Uterus (tissue), 3 donors: ENCODE measurements at regions not wholly inside any gene's neighbourhood (a gene's known extent, or its start where the extent isn't known, plus 50 kb on each side); places are given as distances from the start of the nearest gene placed in this dataset.

ENCODE experiments used
- DNase-seq, 2 donors: peaks; one replicate each; pipeline ENCODE4 v3.0.0-alpha.2; 2019 to 2020
- H3K27ac ChIP-seq, 2 donors: fragments of 200-600 bp; sonication (generic); 1 replicate in 1 of 2; 2 replicates in 1 of 2; pipeline ENCODE4 v1.5.1; 2016 to 2018
- H3K27me3 ChIP-seq, 2 donors: fragments of 200-600 bp; sonication (generic); one replicate each; pipeline ENCODE4 v1.5.1; 2018 to 2019; ENCODE audit warnings: control low read depth in 1 of 2
- H3K36me3 ChIP-seq, 2 donors: fragments of 200-600 bp; sonication (generic); one replicate each; pipeline ENCODE4 v1.5.1; 2019; ENCODE audit warnings: control low read depth in 1 of 2
- H3K4me1 ChIP-seq, 2 donors: fragments of 200-600 bp; sonication (generic); one replicate each; pipeline ENCODE4 v1.5.1; 2018 to 2019; ENCODE audit warnings: control low read depth in 1 of 2
- H3K4me3 ChIP-seq, 2 donors: fragments of 200-600 bp; sonication (generic); 1 replicate in 1 of 2; 2 replicates in 1 of 2; pipeline ENCODE4 v1.5.1; 2018 to 2019; ENCODE audit warnings: mild to moderate bottlenecking in 1 of 2
- H3K9me3 ChIP-seq, 2 donors: fragments of 200-600 bp; sonication (generic); one replicate each; pipeline ENCODE4 v1.5.1; 2019; ENCODE audit warnings: control low read depth in 1 of 2
- CTCF ChIP-seq, 4 experiments: fragments of 200-600 bp in 2 of 4; fragments of 450-650 bp in 2 of 4; sonication (generic) in 2 of 4; IDR thresholded peaks; one replicate each; pipeline ENCODE4 v1.5.1; 2016 to 2019; ENCODE audit warnings: antibody characterized with exemption in 4 of 4, mild to moderate bottlenecking in 2 of 4, moderate library complexity in 1 of 4
- POLR2A ChIP-seq, 2 donors: fragments of 450-650 bp; IDR thresholded peaks; one replicate each; pipeline ENCODE4 v1.6.1; 2016; ENCODE audit warnings: antibody characterized with exemption in 2 of 2, mild to moderate bottlenecking in 1 of 2, moderate library complexity in 1 of 2
- intact Hi-C: fragments of 100-400 bp; cut with DNase I; formaldehyde crosslinking; loops from one replicate; pipeline ENCODE4 v1.15.1; 2023; ENCODE audit warnings: low total_unique reads
- donor health status: DM: yes; HTN: yes; CAD: no.

- H3K9me3 ChIP-seq: no peaks in the 10 kb centered on the region
- no peak for DNase-seq
- no peak overlapping the region for H3K4me3 ChIP-seq
- H3K4me1 ChIP-seq: no peaks in the 10 kb centered on the region
- no peak overlapping the region for H3K27ac ChIP-seq
- TF ChIP-seq POLR2A (IDR thresholded peaks at IDR 0.05): no peak
- TF ChIP-seq CTCF (IDR thresholded peaks at IDR 0.05): no peak
- no peaks in the 10 kb centered on the region for H3K27me3 ChIP-seq
- no peaks in the 10 kb centered on the region for H3K36me3 ChIP-seq
- intact Hi-C loops: no loop called here
Measured at GRCh38 chr5:5906778-5907177, 471.6 kb downstream of the MED10 start.

GRCh38 chr5:5905186-5905585 is 473.2 kb downstream of the MED10 start:
- DNase-seq: no peak
- no peak overlapping the region for H3K27ac ChIP-seq
- H3K4me3 ChIP-seq: no peak overlapping the region
- H3K4me1 ChIP-seq: no peaks in the 10 kb centered on the region
- H3K36me3 ChIP-seq: no peaks in the 10 kb centered on the region
- H3K27me3 ChIP-seq: no peaks in the 10 kb centered on the region
- intact Hi-C loops: no loop called here
- TF ChIP-seq CTCF (IDR thresholded peaks at IDR 0.05) (no peak), POLR2A (IDR thresholded peaks at IDR 0.05) (no peak)
- H3K9me3 ChIP-seq: no peaks in the 10 kb centered on the region

- Histone ChIP-seq H3K9me3 (no peaks in the 10 kb centered on the region), H3K4me1 (no peaks in the 10 kb centered on the region), H3K36me3 (no peaks in the 10 kb centered on the region), H3K27me3 (no peaks in the 10 kb centered on the region), H3K4me3 (no peak overlapping the region), H3K27ac (no peak overlapping the region)
- TF ChIP-seq POLR2A (IDR thresholded peaks at IDR 0.05) (no peak), CTCF (IDR thresholded peaks at IDR 0.05) (no peak)
- intact Hi-C loops: no loop called here
- DNase-seq: no peak
Measured at GRCh38 chr5:5904113-5904512, 474.2 kb downstream of the MED10 start.

- Histone ChIP-seq H3K36me3 (no peaks in the 10 kb centered on the region), H3K27me3 (no peaks in the 10 kb centered on the region), H3K9me3 (no peaks in the 10 kb centered on the region), H3K27ac (no peak overlapping the region), H3K4me3 (no peak overlapping the region), H3K4me1 (no peaks in the 10 kb centered on the region)
- TF ChIP-seq CTCF (IDR thresholded peaks at IDR 0.05) (no peak), POLR2A (IDR thresholded peaks at IDR 0.05) (no peak)
- no peak for DNase-seq
- intact Hi-C loops: no loop called here
Measured at GRCh38 chr5:5902678-5903646, 475.4 kb downstream of the MED10 start.

- no peaks in the 10 kb centered on the region for H3K27me3 ChIP-seq
- intact Hi-C loops: no loop called here
- no peaks in the 10 kb centered on the region for H3K36me3 ChIP-seq
- no peaks in the 10 kb centered on the region for H3K9me3 ChIP-seq
- no peaks in the 10 kb centered on the region for H3K4me1 ChIP-seq
- H3K27ac ChIP-seq: no peak overlapping the region
- TF ChIP-seq CTCF (IDR thresholded peaks at IDR 0.05) (no peak), POLR2A (IDR thresholded peaks at IDR 0.05) (no peak)
- no peak for DNase-seq
- no peak overlapping the region for H3K4me3 ChIP-seq
Measured at GRCh38 chr5:5900350-5900749, 477.9 kb downstream of the ICE1 start.
